A204.1 (cell line): ENCODE measurements at regions not wholly inside any gene's neighbourhood (a gene's known extent, or its start where the extent isn't known, plus 50 kb on each side); places are given as distances from the start of the nearest gene placed in this dataset.
"Not testable (repeated sequence)": the region's sequence is repeated elsewhere in the genome, so short reads cannot be mapped to it uniquely, and the experiment has no call there.

ENCODE experiments used
- FAIRE-seq: peaks from 2 replicates; lab custom pipeline; 2012; peaks lifted over from hg19 to GRCh38; lab: Jason Lieb, UNC

- no peak for FAIRE-seq
Observed at GRCh38 chrX:125681058-125681457, 361.4 kb downstream of the TEX13C start.

- FAIRE-seq = no peak
Observed at GRCh38 chrX:125681507-125681906, 361.8 kb downstream of the TEX13C start.

GRCh38 chrX:125690522-125690921 lies 370.9 kb downstream of the TEX13C start:
- FAIRE-seq = not testable (repeated sequence)

- no peak for FAIRE-seq
Observed at GRCh38 chrX:125694171-125694570, 374.5 kb downstream of the TEX13C start.

- no peak for FAIRE-seq
Observed at GRCh38 chrX:125709074-125709473, 389.4 kb downstream of the TEX13C start.

GRCh38 chrX:125709532-125709931 lies 389.9 kb downstream of the TEX13C start:
- no peak for FAIRE-seq

- no peak for FAIRE-seq
Observed at GRCh38 chrX:125710403-125711062, 390.9 kb downstream of the TEX13C start.

GRCh38 chrX:125711103-125711502 lies 391.4 kb downstream of the TEX13C start:
- FAIRE-seq = no peak

GRCh38 chrX:125713633-125714032 lies 394.0 kb downstream of the TEX13C start:
- FAIRE-seq = no peak

- FAIRE-seq = no peak
Observed at GRCh38 chrX:125727117-125727516, 407.4 kb downstream of the TEX13C start.

GRCh38 chrX:125736008-125736729 lies 416.5 kb downstream of the TEX13C start:
- FAIRE-seq = no peak

- FAIRE-seq = no peak
Observed at GRCh38 chrX:125742811-125743210, 423.1 kb downstream of the TEX13C start.

- peak; percentile 11 for FAIRE-seq
Observed at GRCh38 chrX:125744914-125745313, 421.2 kb downstream of the DCAF12L2 start.

GRCh38 chrX:125757794-125758564 lies 408.1 kb downstream of the DCAF12L2 start:
- FAIRE-seq = no peak

- FAIRE-seq = no peak
Observed at GRCh38 chrX:125758819-125759218, 407.3 kb downstream of the DCAF12L2 start.

GRCh38 chrX:125762954-125763353 lies 403.1 kb downstream of the DCAF12L2 start:
- no peak for FAIRE-seq

- no peak for FAIRE-seq
Observed at GRCh38 chrX:125765347-125765746, 400.7 kb downstream of the DCAF12L2 start.

- FAIRE-seq = no peak
Observed at GRCh38 chrX:125769628-125770027, 396.5 kb downstream of the DCAF12L2 start.

GRCh38 chrX:125778261-125778660 lies 387.8 kb downstream of the DCAF12L2 start:
- FAIRE-seq = no peak

GRCh38 chrX:125782184-125782583 lies 383.9 kb downstream of the DCAF12L2 start:
- FAIRE-seq = no peak

GRCh38 chrX:125786316-125786715 lies 379.8 kb downstream of the DCAF12L2 start:
- FAIRE-seq = no peak

- FAIRE-seq = no peak
Observed at GRCh38 chrX:125791787-125792186, 374.3 kb downstream of the DCAF12L2 start.

- FAIRE-seq = no peak
Observed at GRCh38 chrX:125810856-125811255, 355.2 kb downstream of the DCAF12L2 start.
